ENCODE measurements at regions not wholly inside any gene's neighbourhood (a gene's known extent, or its start where the extent isn't known, plus 50 kb on each side); places are given as distances from the start of the nearest gene placed in this dataset.
A peak's percentile ranks its signal among the peaks of the same experiment; 100 is the strongest.

- no peaks in the 10 kb centered on the region for H4K20me1 ChIP-seq (replicated peaks in 1 of 2; ENCODE audit: control insufficient read depth in 1 of 2, insufficient read depth in 2 of 2, low read length in 2 of 2)
- H2BK120ac ChIP-seq (replicated peaks; ENCODE audit: low read depth, low read length): no peak overlapping the region
- no peak overlapping the region for H3K23ac ChIP-seq (ENCODE audit: insufficient read length)
- no peak overlapping the region for H2BK20ac ChIP-seq (ENCODE audit: low read length)
- H3K4me2 ChIP-seq (ENCODE audit: insufficient read depth in 1 of 2, low read depth in 2 of 2, low read length in 2 of 2): no peak overlapping the region; a peak in 1 of 4 replicates
- H2BK5ac ChIP-seq (ENCODE audit: low read depth, low read length): no peak overlapping the region
- H3K4me3 ChIP-seq (ENCODE audit: extremely low read depth in 1 of 4, insufficient read depth in 2 of 4, low read depth in 3 of 4, low read length in 4 of 4): no peak overlapping the region
- no peak overlapping the region for H2BK15ac ChIP-seq (ENCODE audit: low read length)
- peak overlapping the region in 1 of 4 experiments; percentile 32; a peak in 1 of 7 replicates for H3K9ac ChIP-seq (replicated peaks in 1 of 4; ENCODE audit: extremely low read depth in 1 of 4, low read depth in 3 of 4, low read length in 3 of 4)
- CTCF ChIA-PET (ENCODE audit: partially characterized antibody): no interaction called here
- no peaks in the 10 kb centered on the region for H3K23me2 ChIP-seq (ENCODE audit: low read depth, low read length)
- WGBS, 2 experiments (ENCODE audit: extremely low coverage in 1 of 2, insufficient coverage in 1 of 2, insufficient read length in 1 of 2, insufficient replicate concordance in 2 of 2, low coverage in 1 of 2, low lambda C conversion rate in 2 of 2, missing lambda C conversion rate in 1 of 2): 53% methylated on average over 2 of the region's 2 CpGs; no CpG with 5 or more reads in 1 of the 2 experiments
- H2BK12ac ChIP-seq (ENCODE audit: low read depth, low read length): no peak overlapping the region
- H2AFZ ChIP-seq (ENCODE audit: low read length): peak overlapping the region; percentile 91
- H2AK5ac ChIP-seq (ENCODE audit: low read depth, low read length): no peak overlapping the region
- no peak overlapping the region for H4K5ac ChIP-seq (ENCODE audit: insufficient read length, low read depth, low read length)
- H3K79me2 ChIP-seq (ENCODE audit: control insufficient read depth in 1 of 2, insufficient read depth in 2 of 2, low read length in 2 of 2): no peaks in the 10 kb centered on the region
- no peak overlapping the region for H3K18ac ChIP-seq (ENCODE audit: extremely low read depth, low read length)
- H3K56ac ChIP-seq (replicated peaks; ENCODE audit: insufficient read length, low read depth, low read length): no peak overlapping the region
- H3K4ac ChIP-seq (replicated peaks; ENCODE audit: insufficient read length, low read depth, low read length): no peak overlapping the region
- TF ChIP-seq SRF (IDR thresholded peaks at IDR 0.05; ENCODE audit: low read depth, low read length): no peak
- TF ChIP-seq SP1 (IDR thresholded peaks at IDR 0.05; ENCODE audit: low read depth, low read length): 0 out of 2 replicates have a peak, but pooled peaks have one; percentile 25
- no peak for TF ChIP-seq RNF2 (IDR thresholded peaks at IDR 0.05; ENCODE audit: borderline replicate concordance, low read depth, low read length, missing control alignments, poor library complexity, severe bottlenecking)
- DNase-seq (ENCODE audit: low read depth in 1 of 2, low spot score in 2 of 2) (peak in 1 of 2 experiments; percentile 13), FAIRE-seq (no peak)
- no peak overlapping the region for H4K91ac ChIP-seq (replicated peaks; ENCODE audit: insufficient read length, low read length)
- no peaks in the 10 kb centered on the region for H3K79me1 ChIP-seq (ENCODE audit: low read depth, low read length)
- no peaks in the 10 kb centered on the region for H3K27me3 ChIP-seq (replicated peaks in 1 of 4; ENCODE audit: control insufficient read depth in 3 of 4, extremely low read depth in 1 of 4, insufficient read depth in 3 of 4, low read length in 3 of 4)
- peaks cover 0 to 2% (median 0%) of the 10 kb centered on the region in 4 experiments; a peak in 1 of 7 replicates for H3K4me1 ChIP-seq (replicated peaks in 1 of 4; ENCODE audit: control insufficient read depth in 3 of 4, insufficient read depth in 4 of 4, low read length in 3 of 4)
- H3K27ac ChIP-seq (ENCODE audit: low read depth, low read length): no peak overlapping the region
- POLR2A ChIA-PET (ENCODE audit: partially characterized antibody): no interaction called here
- no peak overlapping the region for H4K8ac ChIP-seq (ENCODE audit: extremely low read depth, insufficient read depth, low read length)
- no peaks in the 10 kb centered on the region for H3K9me3 ChIP-seq (ENCODE audit: insufficient read depth in 2 of 2, low read depth in 1 of 2, low read length in 1 of 2)
- H3K14ac ChIP-seq (ENCODE audit: insufficient read length): no peak overlapping the region
- H3K36me3 ChIP-seq (ENCODE audit: control insufficient read depth in 2 of 4, insufficient read depth in 4 of 4, low read length in 3 of 4): no peaks in the 10 kb centered on the region
These were observed 109.2 kb upstream of the ROBO2 start for GRCh38 chr3:76930712-76931111.

Measured in H1 (cell line).